ENCODE measurements at regions not wholly inside any gene's neighbourhood (a gene's known extent, or its start where the extent isn't known, plus 50 kb on each side); places are given as distances from the start of the nearest gene placed in this dataset.

GRCh38 chr1:87786229-87786628 is 457.5 kb downstream of the LMO4 start:
- Histone ChIP-seq H3K27ac (ENCODE audit: low read length) (peak overlapping the region; percentile 92), H3K27me3 (ENCODE audit: control insufficient read depth, insufficient read depth, low read length) (no peaks in the 10 kb centered on the region), H3K4me1 (ENCODE audit: control insufficient read depth, insufficient read depth, low read length) (peaks cover 39% of the 10 kb centered on the region), H3K4me3 (ENCODE audit: low read length) (no peak overlapping the region), H3K9me3 (ENCODE audit: control insufficient read depth, low read depth, low read length) (no peaks in the 10 kb centered on the region), H3K36me3 (ENCODE audit: control insufficient read depth, insufficient read depth, low read length) (no peaks in the 10 kb centered on the region)
- no peak for DNase-seq
- WGBS (ENCODE audit: insufficient coverage, low lambda C conversion rate) = no CpG with 5 or more reads among the region's 1 CpG

GRCh38 chr1:87786861-87787545 is 458.3 kb downstream of the LMO4 start:
- Histone ChIP-seq H3K36me3 (ENCODE audit: control insufficient read depth, insufficient read depth, low read length) (no peaks in the 10 kb centered on the region), H3K4me1 (ENCODE audit: control insufficient read depth, insufficient read depth, low read length) (peaks cover 39% of the 10 kb centered on the region), H3K27ac (ENCODE audit: low read length) (peak overlapping the region; percentile 92), H3K27me3 (ENCODE audit: control insufficient read depth, insufficient read depth, low read length) (no peaks in the 10 kb centered on the region), H3K9me3 (ENCODE audit: control insufficient read depth, low read depth, low read length) (no peaks in the 10 kb centered on the region), H3K4me3 (ENCODE audit: low read length) (no peak overlapping the region)
- 20% methylated on average over 1 of the region's 5 CpGs for WGBS (ENCODE audit: insufficient coverage, low lambda C conversion rate)
- peak; percentile 79 to 88 for DNase-seq

- Histone ChIP-seq H3K4me1 (ENCODE audit: control insufficient read depth, insufficient read depth, low read length) (peaks cover 39% of the 10 kb centered on the region), H3K27ac (ENCODE audit: low read length) (peak overlapping the region; percentile 63), H3K36me3 (ENCODE audit: control insufficient read depth, insufficient read depth, low read length) (no peaks in the 10 kb centered on the region), H3K27me3 (ENCODE audit: control insufficient read depth, insufficient read depth, low read length) (no peaks in the 10 kb centered on the region), H3K9me3 (ENCODE audit: control insufficient read depth, low read depth, low read length) (no peaks in the 10 kb centered on the region), H3K4me3 (ENCODE audit: low read length) (no peak overlapping the region)
- WGBS (ENCODE audit: insufficient coverage, low lambda C conversion rate) = 33% methylated on average over 1 of the region's 3 CpGs
- peak; percentile 24 to 66 for DNase-seq
Observed at GRCh38 chr1:87787551-87787950, 458.9 kb downstream of the LMO4 start.

- peaks cover 34% of the 10 kb centered on the region for H3K4me1 ChIP-seq (ENCODE audit: control insufficient read depth, insufficient read depth, low read length)
- H3K36me3 ChIP-seq (ENCODE audit: control insufficient read depth, insufficient read depth, low read length) = no peaks in the 10 kb centered on the region
- no peaks in the 10 kb centered on the region for H3K9me3 ChIP-seq (ENCODE audit: control insufficient read depth, low read depth, low read length)
- H3K27ac ChIP-seq (ENCODE audit: low read length) = no peak overlapping the region
- no peak overlapping the region for H3K4me3 ChIP-seq (ENCODE audit: low read length)
- DNase-seq = no peak
- no peaks in the 10 kb centered on the region for H3K27me3 ChIP-seq (ENCODE audit: control insufficient read depth, insufficient read depth, low read length)
- WGBS (ENCODE audit: insufficient coverage, low lambda C conversion rate) = 82% methylated on average over 2 of the region's 2 CpGs
Observed at GRCh38 chr1:87790756-87791155, 462.1 kb downstream of the LMO4 start.

- DNase-seq = no peak
- Histone ChIP-seq H3K27ac (ENCODE audit: low read length) (no peak overlapping the region), H3K4me3 (ENCODE audit: low read length) (no peak overlapping the region), H3K27me3 (ENCODE audit: control insufficient read depth, insufficient read depth, low read length) (no peaks in the 10 kb centered on the region), H3K9me3 (ENCODE audit: control insufficient read depth, low read depth, low read length) (no peaks in the 10 kb centered on the region), H3K4me1 (ENCODE audit: control insufficient read depth, insufficient read depth, low read length) (peaks cover 31% of the 10 kb centered on the region), H3K36me3 (ENCODE audit: control insufficient read depth, insufficient read depth, low read length) (no peaks in the 10 kb centered on the region)
- WGBS (ENCODE audit: insufficient coverage, low lambda C conversion rate) = no CpG with 5 or more reads among the region's 3 CpGs
Observed at GRCh38 chr1:87791931-87792740, 463.5 kb downstream of the LMO4 start.

GRCh38 chr1:87794788-87795614 is 466.3 kb downstream of the LMO4 start:
- 50% methylated on average over 3 of the region's 8 CpGs for WGBS (ENCODE audit: insufficient coverage, low lambda C conversion rate)

GRCh38 chr1:87795615-87796337 is 467.1 kb downstream of the LMO4 start:
- H3K36me3 ChIP-seq (ENCODE audit: control insufficient read depth, insufficient read depth, low read length) = no peaks in the 10 kb centered on the region
- H3K4me3 ChIP-seq (ENCODE audit: low read length) = no peak overlapping the region
- peaks cover 40% of the 10 kb centered on the region for H3K4me1 ChIP-seq (ENCODE audit: control insufficient read depth, insufficient read depth, low read length)
- DNase-seq = peak; percentile 77 to 87
- peak overlapping the region; percentile 78 for H3K27ac ChIP-seq (ENCODE audit: low read length)
- no peaks in the 10 kb centered on the region for H3K27me3 ChIP-seq (ENCODE audit: control insufficient read depth, insufficient read depth, low read length)
- no CpG with 5 or more reads among the region's 3 CpGs for WGBS (ENCODE audit: insufficient coverage, low lambda C conversion rate)
- H3K9me3 ChIP-seq (ENCODE audit: control insufficient read depth, low read depth, low read length) = no peaks in the 10 kb centered on the region

More at GRCh38 chr1:87794788-87795614, 466.3 kb downstream of the LMO4 start:
- DNase-seq = peak; percentile 45 to 67
- Histone ChIP-seq H3K36me3 (ENCODE audit: control insufficient read depth, insufficient read depth, low read length) (no peaks in the 10 kb centered on the region), H3K9me3 (ENCODE audit: control insufficient read depth, low read depth, low read length) (no peaks in the 10 kb centered on the region), H3K4me3 (ENCODE audit: low read length) (no peak overlapping the region), H3K27ac (ENCODE audit: low read length) (peak overlapping the region; percentile 78), H3K27me3 (ENCODE audit: control insufficient read depth, insufficient read depth, low read length) (no peaks in the 10 kb centered on the region), H3K4me1 (ENCODE audit: control insufficient read depth, insufficient read depth, low read length) (peaks cover 39% of the 10 kb centered on the region)

- no peaks in the 10 kb centered on the region for H3K9me3 ChIP-seq (ENCODE audit: control insufficient read depth, low read depth, low read length)
- no peak overlapping the region for H3K4me3 ChIP-seq (ENCODE audit: low read length)
- H3K27me3 ChIP-seq (ENCODE audit: control insufficient read depth, insufficient read depth, low read length) = no peaks in the 10 kb centered on the region
- no peaks in the 10 kb centered on the region for H3K36me3 ChIP-seq (ENCODE audit: control insufficient read depth, insufficient read depth, low read length)
- H3K4me1 ChIP-seq (ENCODE audit: control insufficient read depth, insufficient read depth, low read length) = peaks cover 40% of the 10 kb centered on the region
- peak; percentile 18 to 57 for DNase-seq
- peak overlapping the region; percentile 78 for H3K27ac ChIP-seq (ENCODE audit: low read length)
- WGBS (ENCODE audit: insufficient coverage, low lambda C conversion rate) = 14% methylated on average over 1 of the region's 9 CpGs
Observed at GRCh38 chr1:87796471-87796901, 467.8 kb downstream of the LMO4 start.

- H3K27ac ChIP-seq (ENCODE audit: low read length) = peak overlapping the region; percentile 64
- H3K27me3 ChIP-seq (ENCODE audit: control insufficient read depth, insufficient read depth, low read length) = no peaks in the 10 kb centered on the region
- 38% methylated on average over 4 of the region's 7 CpGs for WGBS (ENCODE audit: insufficient coverage, low lambda C conversion rate)
- no peaks in the 10 kb centered on the region for H3K9me3 ChIP-seq (ENCODE audit: control insufficient read depth, low read depth, low read length)
- H3K4me3 ChIP-seq (ENCODE audit: low read length) = no peak overlapping the region
- peaks cover 40% of the 10 kb centered on the region for H3K4me1 ChIP-seq (ENCODE audit: control insufficient read depth, insufficient read depth, low read length)
- no peaks in the 10 kb centered on the region for H3K36me3 ChIP-seq (ENCODE audit: control insufficient read depth, insufficient read depth, low read length)
- DNase-seq = peak in 1 of 2 donors; percentile 58
Observed at GRCh38 chr1:87799451-87799850, 470.8 kb downstream of the LMO4 start.

GRCh38 chr1:87800006-87800405 is 471.3 kb downstream of the LMO4 start:
- peak overlapping the region; percentile 64 for H3K27ac ChIP-seq (ENCODE audit: low read length)
- peaks cover 37% of the 10 kb centered on the region for H3K4me1 ChIP-seq (ENCODE audit: control insufficient read depth, insufficient read depth, low read length)
- DNase-seq = no peak
- H3K27me3 ChIP-seq (ENCODE audit: control insufficient read depth, insufficient read depth, low read length) = no peaks in the 10 kb centered on the region
- no peaks in the 10 kb centered on the region for H3K36me3 ChIP-seq (ENCODE audit: control insufficient read depth, insufficient read depth, low read length)
- H3K4me3 ChIP-seq (ENCODE audit: low read length) = no peak overlapping the region
- no peaks in the 10 kb centered on the region for H3K9me3 ChIP-seq (ENCODE audit: control insufficient read depth, low read depth, low read length)
